ENCODE measurements at regions not wholly inside any gene's neighbourhood (a gene's known extent, or its start where the extent isn't known, plus 50 kb on each side); places are given as distances from the start of the nearest gene placed in this dataset.

DNA sequence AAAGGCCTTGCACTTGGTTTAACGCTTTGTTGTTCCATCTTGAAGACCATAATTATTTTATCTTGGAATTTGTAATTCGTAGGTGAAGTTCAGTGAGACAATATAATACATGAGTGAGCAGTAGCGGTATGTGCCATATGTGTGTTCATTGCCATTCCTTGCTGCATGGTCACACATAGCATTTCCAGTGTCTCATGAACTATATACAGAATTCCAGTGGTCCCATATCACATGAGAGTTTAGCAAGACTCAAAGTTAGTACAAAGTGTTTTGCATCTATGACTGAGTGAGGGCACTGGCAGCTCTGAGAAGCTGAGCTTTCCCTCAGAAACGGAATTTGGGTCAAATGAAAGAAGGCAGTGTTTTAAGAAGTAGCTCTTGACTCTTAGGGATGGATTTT, 359.8 kb downstream of the FOXG1 start:
- 60 to 63% methylated on average over 4 of the region's 4 CpGs for WGBS, 2 donors

DNA sequence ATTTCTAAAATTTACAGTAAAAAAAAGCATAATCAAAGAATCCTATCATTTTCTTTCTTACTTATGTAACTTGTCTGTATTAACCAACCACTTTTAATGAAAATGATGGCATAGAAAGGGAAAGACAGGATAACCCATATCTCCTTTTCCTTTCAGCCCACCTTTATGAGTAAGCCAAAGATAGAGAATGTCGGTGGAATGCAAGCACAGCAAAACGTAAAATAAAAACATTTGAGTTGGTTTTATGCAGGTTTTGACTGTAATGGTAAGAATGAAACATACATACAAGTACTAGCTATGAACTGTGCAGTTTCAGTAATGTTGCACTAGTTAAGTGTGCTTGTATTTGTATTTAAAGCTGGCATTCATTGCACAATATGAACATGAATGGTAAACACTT, 360.3 kb downstream of the FOXG1 start:
- intact Hi-C loops (cut with DNase I) = no loop called here
- Histone ChIP-seq H3K27ac (no peak overlapping the region), H3K4me1 (no peaks in the 10 kb centered on the region), H3K9me3 (no peaks in the 10 kb centered on the region), H3K4me3 (no peak overlapping the region), H3K27me3 (no peaks in the 10 kb centered on the region), H3K36me3 (replicated peaks in 1 of 2; ENCODE audit: insufficient read depth in 1 of 2, low read depth in 2 of 2) (no peaks in the 10 kb centered on the region)
- no peak for DNase-seq
- no peak for ATAC-seq
- 67 to 70% methylated on average over 2 of the region's 2 CpGs for WGBS, 2 donors
- TF ChIP-seq POLR2A (IDR thresholded peaks at IDR 0.05) = no peak
- TF ChIP-seq, protein P1, sequence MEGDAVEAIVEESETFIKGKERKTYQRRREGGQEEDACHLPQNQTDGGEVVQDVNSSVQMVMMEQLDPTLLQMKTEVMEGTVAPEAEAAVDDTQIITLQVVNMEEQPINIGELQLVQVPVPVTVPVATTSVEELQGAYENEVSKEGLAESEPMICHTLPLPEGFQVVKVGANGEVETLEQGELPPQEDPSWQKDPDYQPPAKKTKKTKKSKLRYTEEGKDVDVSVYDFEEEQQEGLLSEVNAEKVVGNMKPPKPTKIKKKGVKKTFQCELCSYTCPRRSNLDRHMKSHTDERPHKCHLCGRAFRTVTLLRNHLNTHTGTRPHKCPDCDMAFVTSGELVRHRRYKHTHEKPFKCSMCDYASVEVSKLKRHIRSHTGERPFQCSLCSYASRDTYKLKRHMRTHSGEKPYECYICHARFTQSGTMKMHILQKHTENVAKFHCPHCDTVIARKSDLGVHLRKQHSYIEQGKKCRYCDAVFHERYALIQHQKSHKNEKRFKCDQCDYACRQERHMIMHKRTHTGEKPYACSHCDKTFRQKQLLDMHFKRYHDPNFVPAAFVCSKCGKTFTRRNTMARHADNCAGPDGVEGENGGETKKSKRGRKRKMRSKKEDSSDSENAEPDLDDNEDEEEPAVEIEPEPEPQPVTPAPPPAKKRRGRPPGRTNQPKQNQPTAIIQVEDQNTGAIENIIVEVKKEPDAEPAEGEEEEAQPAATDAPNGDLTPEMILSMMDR (IDR thresholded peaks at IDR 0.05) = no peak

More for the DNA sequence above, 359.8 kb downstream of the FOXG1 start:
- Histone ChIP-seq H3K27ac (no peak overlapping the region), H3K9me3 (no peaks in the 10 kb centered on the region), H3K27me3 (no peaks in the 10 kb centered on the region), H3K4me1 (no peaks in the 10 kb centered on the region), H3K4me3 (no peak overlapping the region), H3K36me3 (replicated peaks in 1 of 2; ENCODE audit: insufficient read depth in 1 of 2, low read depth in 2 of 2) (no peaks in the 10 kb centered on the region)
- TF ChIP-seq, protein P1 (IDR thresholded peaks at IDR 0.05) = no peak
- no peak for TF ChIP-seq POLR2A (IDR thresholded peaks at IDR 0.05)
- intact Hi-C loops (cut with DNase I) = no loop called here
- no peak for ATAC-seq
- DNase-seq = no peak

DNA sequence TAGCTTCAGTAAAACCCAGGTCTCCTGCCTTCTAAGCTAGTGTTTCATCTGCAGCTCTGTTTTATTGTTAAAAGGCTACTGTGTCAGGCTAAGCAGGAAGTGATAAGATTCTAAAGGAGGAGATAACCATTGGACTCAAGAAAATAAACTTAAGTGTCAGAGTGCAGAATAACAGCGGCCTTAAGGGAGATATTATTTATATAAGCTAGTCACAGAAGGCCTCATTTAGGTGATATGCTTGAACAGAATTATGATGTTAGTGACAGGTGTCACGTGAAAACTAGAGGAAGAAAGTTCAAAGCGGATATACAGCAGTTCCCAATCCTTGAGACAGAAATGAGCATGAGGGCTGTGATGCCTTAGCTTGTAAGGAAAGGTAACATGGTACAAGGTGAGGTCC, 373.4 kb downstream of the FOXG1 start:
- Histone ChIP-seq H3K9me3 (no peaks in the 10 kb centered on the region), H3K36me3 (replicated peaks in 1 of 2; ENCODE audit: insufficient read depth in 1 of 2, low read depth in 2 of 2) (no peaks in the 10 kb centered on the region), H3K27me3 (no peaks in the 10 kb centered on the region), H3K4me3 (no peak overlapping the region), H3K4me1 (no peaks in the 10 kb centered on the region), H3K27ac (no peak overlapping the region)
- DNase-seq (no peak), ATAC-seq (no peak)
- intact Hi-C loops (cut with DNase I) = no loop called here
- no peak for TF ChIP-seq POLR2A (IDR thresholded peaks at IDR 0.05)
- TF ChIP-seq, protein P1 (IDR thresholded peaks at IDR 0.05) = no peak
- 49 to 58% methylated on average over 3 of the region's 3 CpGs for WGBS, 2 donors

DNA sequence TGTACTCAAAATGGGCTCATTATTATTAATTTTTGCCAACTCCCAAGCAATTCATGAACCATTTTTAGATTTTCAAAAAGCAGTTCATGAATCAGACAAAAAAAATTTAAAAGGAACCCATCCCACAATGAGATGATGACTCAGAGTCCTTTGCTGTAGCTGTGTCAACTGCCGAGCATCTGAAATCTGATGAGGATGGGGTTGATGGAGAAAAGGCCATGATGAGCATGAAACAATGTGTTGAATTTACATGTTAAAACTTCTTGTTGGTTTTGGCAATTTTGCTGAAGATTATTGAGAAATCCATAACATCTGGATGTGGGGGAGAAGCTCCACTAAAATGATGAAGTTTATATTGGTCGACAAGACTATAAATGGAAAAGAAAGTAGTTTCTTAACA, 378.0 kb downstream of the FOXG1 start:
- Histone ChIP-seq H3K36me3 (replicated peaks in 1 of 2; ENCODE audit: insufficient read depth in 1 of 2, low read depth in 2 of 2) (no peaks in the 10 kb centered on the region), H3K27ac (no peak overlapping the region), H3K4me1 (no peaks in the 10 kb centered on the region), H3K4me3 (no peak overlapping the region), H3K27me3 (no peaks in the 10 kb centered on the region), H3K9me3 (no peaks in the 10 kb centered on the region)
- 67 to 76% methylated on average over 2 of the region's 2 CpGs for WGBS, 2 donors
- intact Hi-C loops (cut with DNase I) = no loop called here
- DNase-seq (no peak), ATAC-seq (no peak)
- TF ChIP-seq POLR2A (IDR thresholded peaks at IDR 0.05) = no peak
- TF ChIP-seq, protein P1 (IDR thresholded peaks at IDR 0.05) = no peak

DNA sequence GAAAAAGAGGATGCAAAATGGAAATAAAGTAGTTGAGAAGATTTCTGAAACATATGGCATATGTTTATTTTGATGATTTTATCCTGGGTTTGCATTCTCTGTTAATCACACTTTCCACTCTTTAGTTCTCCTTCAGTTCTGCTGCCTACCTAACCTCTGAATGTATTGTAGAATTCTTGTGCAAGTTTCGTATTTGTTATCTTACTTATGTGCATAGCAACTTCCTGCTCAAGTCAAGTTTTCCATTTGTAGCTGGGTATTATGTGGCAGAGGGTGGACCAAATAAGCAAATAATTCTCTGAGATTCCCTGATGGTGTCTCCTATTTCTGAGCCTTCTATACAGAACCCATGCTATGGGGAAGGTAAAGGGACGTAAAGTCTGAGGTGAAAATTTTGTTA, 381.6 kb downstream of the FOXG1 start:
- Histone ChIP-seq H3K27me3 (no peaks in the 10 kb centered on the region), H3K9me3 (no peaks in the 10 kb centered on the region), H3K27ac (no peak overlapping the region), H3K36me3 (replicated peaks in 1 of 2; ENCODE audit: insufficient read depth in 1 of 2, low read depth in 2 of 2) (no peaks in the 10 kb centered on the region), H3K4me1 (no peaks in the 10 kb centered on the region), H3K4me3 (no peak overlapping the region)
- DNase-seq (no peak), ATAC-seq (no peak)
- intact Hi-C loops (cut with DNase I) = no loop called here
- no peak for TF ChIP-seq POLR2A (IDR thresholded peaks at IDR 0.05)
- TF ChIP-seq, protein P1 (IDR thresholded peaks at IDR 0.05) = no peak
- WGBS, 2 donors = 50 to 53% methylated on average over 2 of the region's 2 CpGs
